HCT116 (cell line): ENCODE measurements at regions not wholly inside any gene's neighbourhood (a gene's known extent, or its start where the extent isn't known, plus 50 kb on each side); places are given as distances from the start of the nearest gene placed in this dataset.

Experiments
- ATAC-seq: fragments of 200-7000 bp; cut with Tn5 transposase; 2 replicates; pipeline ENCODE4 v1.9.1; 2020; ENCODE audit warnings: mild to moderate bottlenecking, moderate library complexity
- BruUV-seq: library from RNA; stranded (reverse); fragments of 400-500 nt; replicated peaks from 2 replicates; lab custom pipeline; 2021; lab: Mats Ljungman, UMichigan
- CTCF ChIA-PET: fragments of 300-600 bp; sonication (Branson Sonifier 250); formaldehyde crosslinking; loops from one replicate; lab custom pipeline; 2021; ENCODE audit warnings: antibody characterized with exemption; lab: Charles Lee
- POLR2A ChIA-PET: fragments of 300-600, 350-600 bp; sonication (Branson Sonifier 250); formaldehyde crosslinking; loops from one replicate; lab custom pipeline; 2021; ENCODE audit warnings: antibody characterized with exemption; lab: Charles Lee
- RAD21 ChIA-PET, 2 experiments: fragments of 300-600 bp; sonication (Branson Sonifier 250); formaldehyde crosslinking; loops; one replicate each; lab custom pipeline; 2023; ENCODE audit warnings: low total read pairs in 2 of 2; ENCODE audit not compliant: uncharacterized antibody in 2 of 2, unreplicated experiment in 2 of 2, low non-redundant PET in 1 of 2; lab: Charles Lee
- DNase-seq: peaks from one replicate; pipeline ENCODE4 v3.0.0-alpha.2; 2010; ENCODE audit warnings: low read depth, low spot score
- H2AFZ ChIP-seq: fragments of 200-600 bp; shearing (Covaris generic), sonication (generic); 2 replicates; pipeline ENCODE4 v1.6.1; 2017; ENCODE audit warnings: low read depth, mixed run types, mixed read lengths, antibody characterized with exemption, low read length; ENCODE audit not compliant: poor library complexity, severe bottlenecking
- H3K27ac ChIP-seq: 2 replicates; pipeline ENCODE4 v1.5.1; 2012; ENCODE audit warnings: low read depth, low read length
- H3K27me3 ChIP-seq: fragments of 200-600 bp; sonication (generic); 2 replicates; pipeline ENCODE4 v1.6.1; 2016; ENCODE audit warnings: mixed run types, low read length, mixed read lengths; ENCODE audit not compliant: insufficient read depth
- H3K36me3 ChIP-seq, 2 experiments: fragments of 200-500 bp in 1 of 2; fragments of 200-600 bp in 1 of 2; sonication (Bioruptor generic) in 1 of 2; sonication (generic) in 1 of 2; 2 replicates each; pipeline versions ENCODE4 v1.5.1 to v1.6.1; 2014 to 2016; ENCODE audit warnings: low read length in 2 of 2, inconsistent platforms in 1 of 2, mixed read lengths in 1 of 2, mixed run types in 1 of 2; ENCODE audit not compliant: insufficient read depth in 2 of 2, control insufficient read depth in 1 of 2
- H3K4me1 ChIP-seq, 2 experiments: fragments of 200-600 bp in 1 of 2; sonication (generic) in 1 of 2; 2 replicates each; pipeline versions ENCODE4 v1.5.1 to v1.6.1; 2012 to 2017; ENCODE audit warnings: low read length in 2 of 2, inconsistent platforms in 1 of 2, mild to moderate bottlenecking in 1 of 2, mixed read lengths in 1 of 2, mixed run types in 1 of 2, moderate library complexity in 1 of 2; ENCODE audit not compliant: insufficient read depth in 2 of 2, control insufficient read depth in 1 of 2
- H3K4me2 ChIP-seq: fragments of 200-600 bp; sonication (generic); 2 replicates; pipeline ENCODE4 v1.6.1; 2017; ENCODE audit warnings: mixed run types, low read length, mixed read lengths
- H3K4me3 ChIP-seq, 2 experiments: fragments of 200-600 bp in 1 of 2; sonication (generic) in 1 of 2; replicated peaks in 1 of 2; 2 replicates each; pipeline ENCODE4 v1.5.1; 2011 to 2016; ENCODE audit warnings: low read length in 2 of 2, control low read depth in 1 of 2, low read depth in 1 of 2, mild to moderate bottlenecking in 1 of 2, mixed read lengths in 1 of 2, mixed run types in 1 of 2
- H3K79me2 ChIP-seq: fragments of 200-600 bp; sonication (generic); 2 replicates; pipeline ENCODE4 v1.6.1; 2017; ENCODE audit warnings: mild to moderate bottlenecking, mixed run types, low read length, moderate library complexity, mixed read lengths; ENCODE audit not compliant: insufficient read depth
- H3K9ac ChIP-seq: fragments of 200-600 bp; sonication (generic); 2 replicates; pipeline ENCODE4 v1.6.1; 2016; ENCODE audit warnings: low read length, mixed read lengths
- H3K9me2 ChIP-seq: fragments of 200-600 bp; sonication (generic), shearing (Covaris generic); 2 replicates; pipeline ENCODE4 v1.6.1; 2017; ENCODE audit warnings: mixed run types, mild to moderate bottlenecking, moderate library complexity; ENCODE audit not compliant: insufficient read depth
- H3K9me3 ChIP-seq, 2 experiments: fragments of 200-500 bp in 1 of 2; fragments of 200-600 bp in 1 of 2; sonication (Bioruptor generic) in 1 of 2; sonication (generic) in 1 of 2; 2 replicates each; pipeline ENCODE4 v1.6.1; 2014 to 2017; ENCODE audit warnings: low read length in 2 of 2, mixed read lengths in 2 of 2, inconsistent platforms in 1 of 2, low read depth in 1 of 2, mild to moderate bottlenecking in 1 of 2, mixed run types in 1 of 2, moderate library complexity in 1 of 2; ENCODE audit not compliant: control insufficient read depth in 1 of 2, insufficient read depth in 1 of 2
- H4K20me1 ChIP-seq: fragments of 200-600 bp; sonication (generic), shearing (Covaris generic); 2 replicates; pipeline ENCODE4 v1.6.1; 2017; ENCODE audit warnings: mixed run types, mild to moderate bottlenecking, moderate library complexity; ENCODE audit not compliant: insufficient read depth
- EGR1 ChIP-seq: IDR thresholded peaks from 2 replicates; pipeline ENCODE4 v1.6.1; 2012; ENCODE audit warnings: low read depth
- POLR2A ChIP-seq: IDR thresholded peaks from 2 replicates; pipeline ENCODE4 v1.7.0; 2011; ENCODE audit warnings: borderline replicate concordance; ENCODE audit not compliant: insufficient read depth, insufficient read length; ENCODE audit errors: extremely low read depth
- RAD21 ChIP-seq: IDR thresholded peaks from 2 replicates; pipeline ENCODE4 v1.6.1; 2012; ENCODE audit warnings: low read depth, mild to moderate bottlenecking
- TCF7L2 ChIP-seq: IDR thresholded peaks from 2 replicates; pipeline ENCODE4 v1.7.0; 2011; ENCODE audit warnings: borderline replicate concordance, inconsistent platforms; ENCODE audit not compliant: insufficient read depth, insufficient read length; ENCODE audit errors: extremely low read depth
- intact Hi-C: fragments of 100-400 bp; cut with micrococcal nuclease; formaldehyde crosslinking; loops from 2 replicates; pipeline ENCODE4 v1.10.0; 2022
- TF ChIP-seq, protein P1 (sequence below), 3 experiments: fragments of 200-600 bp in 1 of 3; sonication (generic) in 1 of 3; IDR thresholded peaks in 2 of 3; conservative IDR thresholded peaks in 1 of 3; 2 replicates each; pipeline ENCODE4 v1.5.1; 2012 to 2017; ENCODE audit warnings: low read depth in 2 of 3, low read length in 2 of 3, antibody characterized with exemption in 1 of 3, borderline replicate concordance in 1 of 3, control low read depth in 1 of 3, mild to moderate bottlenecking in 1 of 3, mixed read lengths in 1 of 3, mixed run types in 1 of 3, moderate library complexity in 1 of 3; ENCODE audit not compliant: insufficient read depth in 1 of 3
- TF ChIP-seq, protein P2 (sequence below): IDR thresholded peaks from 2 replicates; pipeline ENCODE4 v1.6.1; 2012; ENCODE audit warnings: low read depth
- TF ChIP-seq, protein P3 (sequence below): IDR thresholded peaks from 2 replicates; pipeline ENCODE4 v1.6.1; 2012

DNA sequence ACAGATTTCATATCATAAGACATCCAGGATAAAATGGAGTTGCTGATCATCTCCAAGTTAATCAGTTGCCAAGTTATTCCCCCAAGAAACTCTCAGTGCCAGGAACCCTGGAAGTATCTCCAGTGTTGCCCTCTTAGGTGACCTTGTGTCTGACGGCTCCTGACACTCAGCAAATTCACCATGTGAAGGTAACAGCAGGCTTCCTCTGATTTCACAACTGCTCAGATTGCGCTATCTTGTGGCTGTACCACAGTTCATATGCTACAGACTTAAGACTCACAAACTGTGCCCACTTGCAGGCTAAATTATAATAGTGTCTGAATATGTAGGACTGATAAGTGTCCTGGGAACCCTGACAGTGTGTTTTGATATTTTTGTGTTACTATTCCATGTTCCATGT lies 186.6 kb upstream of the OPRM1 start (continued):
- TF ChIP-seq, protein P1, sequence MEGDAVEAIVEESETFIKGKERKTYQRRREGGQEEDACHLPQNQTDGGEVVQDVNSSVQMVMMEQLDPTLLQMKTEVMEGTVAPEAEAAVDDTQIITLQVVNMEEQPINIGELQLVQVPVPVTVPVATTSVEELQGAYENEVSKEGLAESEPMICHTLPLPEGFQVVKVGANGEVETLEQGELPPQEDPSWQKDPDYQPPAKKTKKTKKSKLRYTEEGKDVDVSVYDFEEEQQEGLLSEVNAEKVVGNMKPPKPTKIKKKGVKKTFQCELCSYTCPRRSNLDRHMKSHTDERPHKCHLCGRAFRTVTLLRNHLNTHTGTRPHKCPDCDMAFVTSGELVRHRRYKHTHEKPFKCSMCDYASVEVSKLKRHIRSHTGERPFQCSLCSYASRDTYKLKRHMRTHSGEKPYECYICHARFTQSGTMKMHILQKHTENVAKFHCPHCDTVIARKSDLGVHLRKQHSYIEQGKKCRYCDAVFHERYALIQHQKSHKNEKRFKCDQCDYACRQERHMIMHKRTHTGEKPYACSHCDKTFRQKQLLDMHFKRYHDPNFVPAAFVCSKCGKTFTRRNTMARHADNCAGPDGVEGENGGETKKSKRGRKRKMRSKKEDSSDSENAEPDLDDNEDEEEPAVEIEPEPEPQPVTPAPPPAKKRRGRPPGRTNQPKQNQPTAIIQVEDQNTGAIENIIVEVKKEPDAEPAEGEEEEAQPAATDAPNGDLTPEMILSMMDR (IDR thresholded peaks at IDR 0.05 in 2 of 3, conservative IDR thresholded peaks at IDR 0.05 in 1 of 3; ENCODE audit: borderline replicate concordance in 1 of 3, insufficient read depth in 1 of 3, low read depth in 2 of 3, low read length in 2 of 3): no peak
- TF ChIP-seq POLR2A (no peak), RAD21 (no peak)
- TF ChIP-seq, protein P2, sequence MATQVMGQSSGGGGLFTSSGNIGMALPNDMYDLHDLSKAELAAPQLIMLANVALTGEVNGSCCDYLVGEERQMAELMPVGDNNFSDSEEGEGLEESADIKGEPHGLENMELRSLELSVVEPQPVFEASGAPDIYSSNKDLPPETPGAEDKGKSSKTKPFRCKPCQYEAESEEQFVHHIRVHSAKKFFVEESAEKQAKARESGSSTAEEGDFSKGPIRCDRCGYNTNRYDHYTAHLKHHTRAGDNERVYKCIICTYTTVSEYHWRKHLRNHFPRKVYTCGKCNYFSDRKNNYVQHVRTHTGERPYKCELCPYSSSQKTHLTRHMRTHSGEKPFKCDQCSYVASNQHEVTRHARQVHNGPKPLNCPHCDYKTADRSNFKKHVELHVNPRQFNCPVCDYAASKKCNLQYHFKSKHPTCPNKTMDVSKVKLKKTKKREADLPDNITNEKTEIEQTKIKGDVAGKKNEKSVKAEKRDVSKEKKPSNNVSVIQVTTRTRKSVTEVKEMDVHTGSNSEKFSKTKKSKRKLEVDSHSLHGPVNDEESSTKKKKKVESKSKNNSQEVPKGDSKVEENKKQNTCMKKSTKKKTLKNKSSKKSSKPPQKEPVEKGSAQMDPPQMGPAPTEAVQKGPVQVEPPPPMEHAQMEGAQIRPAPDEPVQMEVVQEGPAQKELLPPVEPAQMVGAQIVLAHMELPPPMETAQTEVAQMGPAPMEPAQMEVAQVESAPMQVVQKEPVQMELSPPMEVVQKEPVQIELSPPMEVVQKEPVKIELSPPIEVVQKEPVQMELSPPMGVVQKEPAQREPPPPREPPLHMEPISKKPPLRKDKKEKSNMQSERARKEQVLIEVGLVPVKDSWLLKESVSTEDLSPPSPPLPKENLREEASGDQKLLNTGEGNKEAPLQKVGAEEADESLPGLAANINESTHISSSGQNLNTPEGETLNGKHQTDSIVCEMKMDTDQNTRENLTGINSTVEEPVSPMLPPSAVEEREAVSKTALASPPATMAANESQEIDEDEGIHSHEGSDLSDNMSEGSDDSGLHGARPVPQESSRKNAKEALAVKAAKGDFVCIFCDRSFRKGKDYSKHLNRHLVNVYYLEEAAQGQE: no peak
- TF ChIP-seq, protein P3, sequence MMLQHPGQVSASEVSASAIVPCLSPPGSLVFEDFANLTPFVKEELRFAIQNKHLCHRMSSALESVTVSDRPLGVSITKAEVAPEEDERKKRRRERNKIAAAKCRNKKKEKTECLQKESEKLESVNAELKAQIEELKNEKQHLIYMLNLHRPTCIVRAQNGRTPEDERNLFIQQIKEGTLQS: no peak
- TF ChIP-seq, all 23 proteins: peak for 0

DNA sequence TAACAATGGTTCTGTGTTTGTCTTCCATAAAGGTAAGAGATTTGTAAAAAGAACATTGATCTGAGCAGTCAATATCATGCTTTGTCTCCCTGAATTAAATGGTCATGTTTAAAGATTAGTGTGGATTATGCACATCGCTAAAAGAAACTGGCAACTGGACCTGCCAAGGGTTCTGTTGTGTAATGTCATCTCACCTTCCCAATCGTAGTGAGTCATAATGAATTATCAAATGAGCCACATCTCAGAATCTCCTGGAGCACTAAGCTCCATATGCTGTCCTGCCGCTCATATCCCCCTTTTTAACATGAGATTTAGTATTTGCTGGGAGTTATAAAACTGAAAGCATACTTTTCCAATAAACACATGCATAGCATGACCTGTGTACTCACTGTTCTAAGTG lies 187.0 kb upstream of the OPRM1 start:
- intact Hi-C loops: no loop called here
- no peaks in the 10 kb centered on the region for H3K79me2 ChIP-seq
- no peak overlapping the region for H3K4me2 ChIP-seq
- TF ChIP-seq EGR1 (no peak), TCF7L2 (no peak)
- RAD21 ChIA-PET: no interaction called here
- H3K36me3 ChIP-seq: no peaks in the 10 kb centered on the region
- no peak overlapping the region for H3K27ac ChIP-seq
- H3K27me3 ChIP-seq: peaks cover 17% of the 10 kb centered on the region; the same call in 1 of the 2 replicates
- no peak overlapping the region for H3K4me3 ChIP-seq
- H4K20me1 ChIP-seq: no peaks in the 10 kb centered on the region
- no peaks in the 10 kb centered on the region for H3K4me1 ChIP-seq
- no peaks in the 10 kb centered on the region for H3K9me3 ChIP-seq
- no peak overlapping the region for H2AFZ ChIP-seq
- no TSS peak for BruUV-seq
- CTCF ChIA-PET: no interaction called here
- no peak for ATAC-seq
- DNase-seq: no peak
- no peak overlapping the region for H3K9ac ChIP-seq
- POLR2A ChIA-PET: no interaction called here
- H3K9me2 ChIP-seq: no peaks in the 10 kb centered on the region
